ENCODE measurements at regions not wholly inside any gene's neighbourhood (a gene's known extent, or its start where the extent isn't known, plus 50 kb on each side); places are given as distances from the start of the nearest gene placed in this dataset.
"Not testable (repeated sequence)": the region's sequence is repeated elsewhere in the genome, so short reads cannot be mapped to it uniquely, and the experiment has no call there.

DNA sequence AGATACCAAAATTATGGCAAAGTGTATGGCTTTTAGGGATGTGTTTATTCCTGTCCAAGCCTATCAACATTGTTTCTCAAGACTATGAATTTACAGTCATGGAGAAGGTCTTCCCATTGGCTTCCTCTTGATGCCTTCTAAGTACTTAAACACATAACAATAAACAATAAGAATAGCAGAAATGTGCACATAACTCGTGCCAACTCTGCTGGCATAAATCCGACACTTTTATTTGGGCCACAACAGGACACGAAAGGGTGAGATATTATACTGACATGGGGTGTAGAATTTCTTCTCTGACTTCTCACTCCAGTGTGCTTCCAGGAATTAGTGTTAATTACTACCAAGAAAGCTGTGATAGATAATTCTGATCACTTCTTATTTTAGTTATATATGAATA lies 695.9 kb upstream of the SLC35B3 start:
- Mint-ChIP-seq H3K4me1 (no peaks in the 10 kb centered on the region), H3K4me3 (no peak overlapping the region), H3K27ac (no peak overlapping the region), H3K9me3 (no peaks in the 10 kb centered on the region), H3K36me3 (ENCODE audit: low read depth) (no peaks in the 10 kb centered on the region), H3K27me3 (no peaks in the 10 kb centered on the region)
- ChIA-PET CTCF (no interaction called here), POLR2A (no interaction called here)
- DNase-seq, result no peak

DNA sequence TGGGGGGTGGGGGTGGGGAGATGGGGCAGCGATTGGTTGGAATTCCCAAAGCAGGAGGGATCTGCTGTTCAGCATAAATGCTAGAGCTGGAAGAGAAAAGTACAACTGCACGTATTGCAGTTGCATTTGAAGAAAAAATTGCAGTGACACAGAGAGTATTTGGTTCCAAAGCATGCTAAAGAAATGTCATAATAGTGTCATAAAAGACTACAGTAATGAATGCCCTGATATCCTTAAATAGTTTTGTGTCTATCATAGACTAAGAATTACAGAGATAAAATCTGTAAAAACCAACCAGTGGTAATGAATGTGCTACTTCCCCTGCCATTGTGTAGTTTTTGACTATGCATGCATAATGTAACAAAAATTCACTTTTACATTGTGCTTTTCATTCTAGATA lies 693.6 kb upstream of the SLC35B3 start:
- CTCF ChIA-PET, result no interaction called here
- H3K27ac Mint-ChIP-seq, result no peak overlapping the region
- H3K4me1 Mint-ChIP-seq, result no peaks in the 10 kb centered on the region
- POLR2A ChIA-PET, result no interaction called here
- H3K27me3 Mint-ChIP-seq, result no peaks in the 10 kb centered on the region
- no peaks in the 10 kb centered on the region for H3K36me3 Mint-ChIP-seq (ENCODE audit: low read depth)
- DNase-seq, result no peak
- no peak overlapping the region for H3K4me3 Mint-ChIP-seq
- H3K9me3 Mint-ChIP-seq, result no peaks in the 10 kb centered on the region

DNA sequence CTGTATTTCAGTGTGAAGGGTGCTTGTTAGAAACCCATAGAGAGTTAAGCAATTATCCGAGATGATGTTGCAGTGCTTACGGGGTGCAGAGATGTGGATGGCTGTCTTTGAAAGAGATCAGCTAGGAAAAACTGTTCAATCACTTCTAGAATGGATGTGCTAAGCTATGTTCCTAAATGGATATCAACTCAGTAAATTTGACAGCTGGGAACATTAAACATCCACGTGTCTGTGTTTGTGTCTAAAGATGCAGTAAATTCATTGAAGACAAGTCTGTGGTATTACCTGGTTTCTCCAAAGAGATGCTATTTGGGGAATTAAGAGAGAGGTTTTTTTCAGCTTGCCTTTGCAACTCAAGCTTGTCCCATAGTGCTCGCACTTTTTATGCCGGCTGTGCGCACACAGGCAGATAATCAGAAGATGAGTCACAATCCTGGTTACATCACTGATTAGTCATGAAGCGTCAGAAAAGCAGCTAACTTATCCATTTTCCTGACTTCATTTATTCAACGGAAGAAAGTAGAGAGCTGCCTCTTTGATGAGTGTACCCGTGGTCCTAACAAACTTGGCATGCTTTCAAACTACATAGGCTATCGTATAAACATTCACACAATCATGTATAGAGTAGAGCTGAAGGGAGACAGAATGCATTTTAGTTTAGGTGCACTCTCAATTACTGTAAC lies 691.7 kb upstream of the SLC35B3 start:
- no peaks in the 10 kb centered on the region for H3K4me1 Mint-ChIP-seq
- ChIA-PET POLR2A (no interaction called here), CTCF (no interaction called here)
- H3K36me3 Mint-ChIP-seq (ENCODE audit: low read depth), result no peaks in the 10 kb centered on the region
- no peak overlapping the region for H3K4me3 Mint-ChIP-seq
- H3K9me3 Mint-ChIP-seq, result no peaks in the 10 kb centered on the region
- no peak overlapping the region for H3K27ac Mint-ChIP-seq
- no peaks in the 10 kb centered on the region for H3K27me3 Mint-ChIP-seq
- no peak for DNase-seq

DNA sequence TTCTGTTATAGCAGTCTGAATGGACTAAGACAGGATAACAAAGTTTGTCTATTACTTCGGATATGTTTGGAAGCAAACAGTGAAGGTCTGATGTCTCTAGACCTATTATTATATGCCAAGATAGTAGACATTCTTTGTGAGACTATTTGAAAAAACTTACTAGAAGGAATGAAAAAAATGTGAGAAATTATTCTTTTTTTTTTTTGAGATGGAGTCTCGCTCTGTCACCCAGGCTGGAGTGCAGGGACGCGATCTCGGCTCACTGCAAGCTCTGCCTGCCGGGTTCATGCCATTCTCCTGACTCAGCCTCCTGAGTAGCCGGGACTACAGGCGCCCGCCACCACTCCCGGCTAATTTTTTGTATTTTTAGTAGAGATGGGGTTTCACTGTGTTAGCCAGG lies 690.7 kb upstream of the SLC35B3 start:
- H3K4me3 Mint-ChIP-seq; H3K4me1 Mint-ChIP-seq; POLR2A ChIA-PET; DNase-seq; H3K27me3 Mint-ChIP-seq; CTCF ChIA-PET; H3K27ac Mint-ChIP-seq; H3K36me3 Mint-ChIP-seq (ENCODE audit: low read depth); H3K9me3 Mint-ChIP-seq: not testable (repeated sequence)

DNA sequence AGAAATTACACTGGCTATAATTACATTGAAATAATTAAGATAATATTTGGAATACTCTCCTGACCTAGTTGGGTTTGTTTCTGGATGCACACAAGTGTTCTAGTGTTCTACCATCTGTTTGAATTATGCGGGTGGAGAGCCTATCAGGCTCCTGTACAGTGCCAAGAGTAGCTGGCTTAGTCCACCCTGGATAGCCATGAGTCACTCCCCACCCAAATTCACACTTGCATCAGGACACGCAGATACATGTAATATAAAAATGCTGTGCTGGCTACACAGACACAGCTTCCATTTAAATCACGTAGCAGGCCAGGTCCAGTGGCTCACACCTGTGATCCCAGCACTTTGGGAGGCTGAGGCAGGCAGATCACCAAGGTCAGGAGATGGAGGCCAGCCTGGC lies 686.2 kb upstream of the SLC35B3 start:
- Mint-ChIP-seq H3K4me3 (no peak overlapping the region), H3K27ac (no peak overlapping the region), H3K9me3 (no peaks in the 10 kb centered on the region), H3K4me1 (no peaks in the 10 kb centered on the region), H3K27me3 (no peaks in the 10 kb centered on the region), H3K36me3 (ENCODE audit: low read depth) (no peaks in the 10 kb centered on the region)
- ChIA-PET CTCF (no interaction called here), POLR2A (no interaction called here)
- no peak for DNase-seq

DNA sequence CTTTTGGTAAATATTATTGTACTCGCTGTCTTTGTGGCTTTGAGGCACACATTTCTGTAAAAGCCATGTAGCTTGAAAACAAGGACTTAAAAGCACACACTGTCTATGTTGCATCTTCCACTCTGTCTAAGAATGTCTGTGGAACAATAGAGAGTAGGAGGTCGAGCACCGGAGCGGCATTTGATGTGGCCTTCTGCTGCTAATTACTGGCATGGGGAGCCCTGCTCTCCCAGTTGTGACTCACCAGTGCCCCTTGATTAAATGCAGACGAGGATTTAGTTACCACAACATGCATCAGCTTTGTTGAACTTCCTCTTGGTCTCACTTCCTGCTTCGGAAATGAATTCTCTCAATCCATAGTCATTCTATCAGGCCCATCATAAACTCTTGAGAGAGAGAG lies 680.7 kb upstream of the SLC35B3 start:
- no peaks in the 10 kb centered on the region for H3K36me3 Mint-ChIP-seq (ENCODE audit: low read depth)
- no peaks in the 10 kb centered on the region for H3K4me1 Mint-ChIP-seq
- H3K4me3 Mint-ChIP-seq, result no peak overlapping the region
- POLR2A ChIA-PET, result interaction anchor here (0.6 kb wide), 1 partner anchor 43 kb away, joined by 3 read pairs; no protein-coding TSS in a partner anchor
- no peak for DNase-seq
- H3K27ac Mint-ChIP-seq, result no peak overlapping the region
- no peaks in the 10 kb centered on the region for H3K27me3 Mint-ChIP-seq
- H3K9me3 Mint-ChIP-seq, result no peaks in the 10 kb centered on the region
- CTCF ChIA-PET, result no interaction called here

DNA sequence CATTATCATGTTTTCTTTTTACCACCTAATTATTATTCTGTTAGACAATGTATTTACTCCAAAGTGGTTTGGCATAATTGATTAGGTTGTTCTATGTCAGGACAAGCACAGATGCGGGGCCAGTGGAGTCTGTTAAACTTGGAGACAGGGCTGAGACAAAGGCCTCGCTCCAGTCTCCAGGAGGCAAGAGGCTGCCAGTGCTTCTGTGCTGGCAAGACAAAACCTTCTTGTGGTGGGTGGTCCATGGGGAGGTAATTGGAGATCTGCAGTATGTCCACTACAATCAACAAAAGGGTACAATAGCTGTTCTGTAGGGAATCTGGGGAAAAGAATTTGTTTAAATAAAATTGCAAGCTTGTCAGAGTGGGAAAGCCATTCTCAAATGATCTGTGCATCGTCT lies 677.2 kb upstream of the SLC35B3 start:
- peaks cover 3% of the 10 kb centered on the region for H3K27me3 Mint-ChIP-seq
- H3K27ac Mint-ChIP-seq, result no peak overlapping the region
- no peaks in the 10 kb centered on the region for H3K36me3 Mint-ChIP-seq (ENCODE audit: low read depth)
- DNase-seq, result no peak
- H3K9me3 Mint-ChIP-seq, result no peaks in the 10 kb centered on the region
- H3K4me3 Mint-ChIP-seq, result no peak overlapping the region
- POLR2A ChIA-PET, result no interaction called here
- CTCF ChIA-PET, result no interaction called here
- no peaks in the 10 kb centered on the region for H3K4me1 Mint-ChIP-seq

DNA sequence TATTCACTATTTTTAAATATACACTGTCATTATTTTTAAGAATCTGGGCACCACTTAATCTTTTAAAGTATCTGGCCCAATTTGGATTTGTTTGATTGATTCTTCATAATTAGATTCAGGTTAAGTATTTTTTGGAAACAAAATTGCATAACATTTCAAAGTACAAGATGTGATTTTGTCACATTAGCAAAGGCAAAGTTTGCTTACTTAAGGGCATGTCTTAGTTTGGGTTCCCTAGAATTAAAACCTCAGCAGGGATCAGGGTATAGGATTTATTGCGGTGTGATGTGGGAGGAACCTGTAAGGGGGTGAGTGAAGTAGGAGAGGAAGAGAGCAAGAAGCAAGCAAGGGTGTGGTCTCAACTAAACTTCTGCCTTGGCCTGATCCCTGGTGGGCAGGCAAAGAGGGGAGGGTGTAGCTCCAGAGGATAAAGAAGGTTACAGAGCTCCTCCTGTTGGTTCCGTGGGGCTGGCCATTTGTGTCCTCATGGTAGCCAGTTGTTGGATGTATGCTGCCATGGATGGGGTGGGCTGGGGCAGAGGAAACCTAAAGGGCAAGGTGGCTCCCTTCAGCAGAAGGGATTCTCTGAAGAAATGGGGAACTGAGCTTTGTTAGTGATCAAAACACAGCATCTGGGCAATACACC lies 668.7 kb upstream of the SLC35B3 start:
- H3K9me3 Mint-ChIP-seq, result peaks cover 5% of the 10 kb centered on the region
- ChIA-PET POLR2A (no interaction called here), CTCF (no interaction called here)
- peaks cover 6% of the 10 kb centered on the region for H3K4me1 Mint-ChIP-seq
- DNase-seq, result no peak
- H3K27me3 Mint-ChIP-seq, result no peaks in the 10 kb centered on the region
- H3K27ac Mint-ChIP-seq, result no peak overlapping the region
- H3K4me3 Mint-ChIP-seq, result no peak overlapping the region
- no peaks in the 10 kb centered on the region for H3K36me3 Mint-ChIP-seq (ENCODE audit: low read depth)

DNA sequence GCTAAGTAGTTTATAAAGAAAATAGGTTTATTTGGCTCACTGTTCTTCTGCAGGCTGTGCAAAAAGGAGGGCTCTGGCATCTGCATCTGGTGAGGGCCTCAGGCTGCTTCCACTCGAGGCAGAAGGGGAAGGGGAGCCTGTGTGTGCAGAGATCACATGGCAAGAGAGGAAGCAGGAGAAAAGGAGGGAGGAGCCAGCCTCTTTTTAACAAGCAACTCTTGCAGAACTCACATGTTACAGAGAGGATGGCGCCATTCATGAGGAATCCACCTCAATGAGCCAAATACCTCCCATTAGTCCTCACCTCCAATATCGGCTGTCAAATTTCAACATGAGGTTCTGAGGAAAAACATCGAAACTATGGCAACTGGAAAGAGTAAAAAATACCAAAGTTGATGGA lies 666.6 kb upstream of the SLC35B3 start:
- ChIA-PET CTCF (no interaction called here), POLR2A (no interaction called here)
- no peak overlapping the region for H3K4me3 Mint-ChIP-seq
- no peak overlapping the region for H3K27ac Mint-ChIP-seq
- peaks cover 6% of the 10 kb centered on the region for H3K4me1 Mint-ChIP-seq
- no peaks in the 10 kb centered on the region for H3K27me3 Mint-ChIP-seq
- no peak for DNase-seq
- no peaks in the 10 kb centered on the region for H3K36me3 Mint-ChIP-seq (ENCODE audit: low read depth)
- peaks cover 5% of the 10 kb centered on the region for H3K9me3 Mint-ChIP-seq

DNA sequence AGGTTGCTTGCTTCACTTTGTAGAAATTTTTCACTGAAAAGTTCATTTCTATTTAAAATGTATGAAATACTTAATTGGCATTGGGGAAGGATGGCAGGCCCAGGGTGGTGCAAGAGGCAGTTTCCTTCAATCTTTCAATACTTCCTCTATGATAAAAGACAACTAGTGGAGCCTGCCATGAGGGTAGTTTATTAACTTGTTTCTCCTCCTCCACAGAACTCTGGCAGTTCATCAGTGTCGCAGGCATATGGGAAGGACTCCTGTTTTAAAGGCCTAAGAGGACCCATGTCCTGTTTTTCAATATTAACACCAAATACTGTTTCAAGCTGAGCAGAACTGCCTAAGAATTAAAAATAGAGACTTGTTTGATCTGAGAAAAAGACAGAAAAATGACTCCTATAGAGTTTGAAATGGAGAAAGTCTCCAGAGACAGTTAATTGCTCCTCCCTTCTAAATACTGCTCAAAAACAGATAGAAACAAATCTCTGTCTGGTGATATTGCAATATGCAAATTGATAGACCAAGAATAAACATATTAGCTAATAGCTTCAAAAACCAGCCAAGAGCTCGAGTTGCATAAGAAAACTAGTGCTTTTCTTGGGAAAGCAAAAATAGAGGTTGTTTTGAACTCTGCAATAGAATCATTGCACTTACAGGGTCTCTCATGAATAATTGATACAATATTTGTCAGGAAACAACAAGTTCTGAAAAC lies 665.7 kb upstream of the SLC35B3 start:
- Mint-ChIP-seq H3K27ac (no peak overlapping the region), H3K36me3 (ENCODE audit: low read depth) (no peaks in the 10 kb centered on the region), H3K4me3 (no peak overlapping the region), H3K27me3 (no peaks in the 10 kb centered on the region), H3K4me1 (peaks cover 6% of the 10 kb centered on the region), H3K9me3 (peaks cover 5% of the 10 kb centered on the region)
- ChIA-PET CTCF (no interaction called here), POLR2A (no interaction called here)
- no peak for DNase-seq

DNA sequence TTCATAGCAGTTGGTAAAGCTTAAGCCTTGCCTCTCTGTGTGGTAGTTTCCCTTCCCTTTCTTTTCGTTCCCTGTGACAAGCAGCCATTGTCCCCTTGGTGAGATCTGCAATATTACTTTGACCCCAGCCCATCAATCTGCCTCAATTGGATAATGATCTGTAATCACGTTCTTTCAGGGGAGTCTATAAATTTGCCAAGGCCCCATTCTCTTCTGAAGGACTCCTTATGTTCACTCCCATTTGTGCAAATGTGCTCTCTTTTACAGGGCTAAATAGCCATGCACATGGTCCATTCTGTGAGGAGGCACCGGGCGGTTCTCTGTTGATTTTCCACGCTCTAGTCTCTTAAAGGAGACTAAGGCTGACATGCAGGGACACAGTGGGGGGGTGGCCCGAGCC lies 660.4 kb upstream of the SLC35B3 start:
- Mint-ChIP-seq H3K9me3 (peaks cover 5% of the 10 kb centered on the region), H3K27me3 (peaks cover 3% of the 10 kb centered on the region), H3K27ac (no peak overlapping the region), H3K4me1 (no peaks in the 10 kb centered on the region), H3K36me3 (ENCODE audit: low read depth) (no peaks in the 10 kb centered on the region), H3K4me3 (no peak overlapping the region)
- CTCF ChIA-PET, result no interaction called here
- POLR2A ChIA-PET, result no interaction called here
- DNase-seq, result no peak

DNA sequence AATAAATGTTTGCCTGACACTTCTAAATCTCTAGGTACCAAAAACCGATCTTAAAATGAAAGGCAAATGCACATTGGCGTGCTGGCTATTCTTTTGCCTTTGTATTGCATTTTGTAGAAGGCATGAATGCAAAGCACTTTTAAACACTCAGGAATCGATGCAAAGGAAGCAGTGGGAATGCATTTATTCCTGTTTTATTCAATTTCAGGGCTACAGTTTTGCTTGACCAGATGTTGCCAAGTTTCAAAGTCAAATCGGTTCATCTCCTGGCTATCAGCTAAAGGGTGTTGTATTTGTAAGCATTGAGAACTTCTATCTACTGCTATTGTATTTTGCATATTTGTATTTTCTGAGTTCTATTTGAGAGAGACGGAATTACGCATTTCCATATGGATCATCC lies 659.8 kb upstream of the SLC35B3 start:
- ChIA-PET CTCF (no interaction called here), POLR2A (no interaction called here)
- no peaks in the 10 kb centered on the region for H3K36me3 Mint-ChIP-seq (ENCODE audit: low read depth)
- H3K27me3 Mint-ChIP-seq, result peaks cover 3% of the 10 kb centered on the region
- peaks cover 2% of the 10 kb centered on the region for H3K4me1 Mint-ChIP-seq
- no peak overlapping the region for H3K27ac Mint-ChIP-seq
- no peak for DNase-seq
- peaks cover 5% of the 10 kb centered on the region for H3K9me3 Mint-ChIP-seq
- no peak overlapping the region for H3K4me3 Mint-ChIP-seq

DNA sequence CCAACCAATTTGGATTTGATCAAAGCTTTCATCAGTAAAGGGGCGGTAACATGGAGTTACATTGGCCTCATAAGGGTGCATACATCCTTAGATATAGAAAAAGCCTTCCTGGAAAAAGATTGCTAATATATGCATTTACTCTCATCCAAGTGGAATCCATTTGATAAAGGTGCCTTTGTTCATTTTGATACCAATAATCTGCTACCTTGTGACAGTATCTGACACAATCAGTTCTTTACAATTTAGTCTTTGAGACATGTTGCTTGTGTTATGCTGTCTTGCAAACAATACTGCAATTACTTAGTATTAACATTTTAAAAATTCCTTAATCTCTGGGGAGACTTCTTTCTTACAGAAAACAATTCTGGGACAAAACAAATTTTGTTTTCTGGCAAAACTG lies 654.4 kb upstream of the SLC35B3 start:
- peaks cover 14% of the 10 kb centered on the region for H3K27me3 Mint-ChIP-seq
- peaks cover 29% of the 10 kb centered on the region for H3K4me1 Mint-ChIP-seq
- ChIA-PET POLR2A (no interaction called here), CTCF (no interaction called here)
- no peak overlapping the region for H3K4me3 Mint-ChIP-seq
- H3K27ac Mint-ChIP-seq, result peak overlapping the region; percentile 68
- no peaks in the 10 kb centered on the region for H3K9me3 Mint-ChIP-seq
- H3K36me3 Mint-ChIP-seq (ENCODE audit: low read depth), result no peaks in the 10 kb centered on the region
- DNase-seq, result no peak

DNA sequence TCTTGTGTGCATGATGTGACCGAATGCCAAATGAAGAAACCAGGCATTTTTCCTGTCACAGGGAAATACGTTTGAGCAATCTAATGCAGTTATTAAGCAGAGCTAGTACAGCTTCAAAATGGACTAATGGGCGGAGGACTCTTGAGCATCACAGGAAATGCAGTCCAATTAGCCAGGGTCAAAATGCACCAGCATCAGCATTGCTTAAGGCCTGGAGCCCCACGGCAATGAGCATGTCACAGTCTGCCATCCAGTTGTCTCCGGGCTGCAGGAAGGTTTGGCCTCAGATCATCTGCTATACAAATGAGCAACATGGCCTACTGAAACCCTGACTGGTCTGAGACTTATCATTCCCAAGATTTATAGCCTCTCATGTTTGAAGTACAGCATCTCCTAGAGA lies 652.1 kb upstream of the SLC35B3 start:
- Mint-ChIP-seq H3K4me1 (peaks cover 41% of the 10 kb centered on the region), H3K27me3 (peaks cover 17% of the 10 kb centered on the region), H3K4me3 (no peak overlapping the region), H3K27ac (no peak overlapping the region), H3K9me3 (no peaks in the 10 kb centered on the region), H3K36me3 (ENCODE audit: low read depth) (no peaks in the 10 kb centered on the region)
- ChIA-PET POLR2A (no interaction called here), CTCF (no interaction called here)
- no peak for DNase-seq

All from activated CD4-positive, alpha-beta T cell treated with anti-CD3 and anti-CD28 coated beads, Interleukin-2, amount 10 ng/mL, durations not matched to agents 7 days and 5 days (primary cell).